22Rv1 (cell line): ENCODE measurements at regions not wholly inside any gene's neighbourhood (a gene's known extent, or its start where the extent isn't known, plus 50 kb on each side); places are given as distances from the start of the nearest gene placed in this dataset.

Experiments used
- H3K27ac ChIP-seq: fragments of 450-650 bp; 2 replicates; pipeline ENCODE4 v1.5.1; 2017
- CTCF ChIP-seq: fragments of 450-650 bp; IDR thresholded peaks from 2 replicates; pipeline ENCODE4 v1.5.1; 2017; ENCODE audit warnings: mild to moderate bottlenecking
- ZFX ChIP-seq: fragments of 450-650 bp; IDR thresholded peaks from 2 replicates; pipeline ENCODE4 v1.6.1; 2017; ENCODE audit warnings: antibody characterized with exemption, borderline replicate concordance

- TF ChIP-seq CTCF, result no peak
- no peak for TF ChIP-seq ZFX
- H3K27ac ChIP-seq, result no peak overlapping the region
Observed at GRCh38 chr18:49682173-49682802, 120.4 kb downstream of the LIPG start.

GRCh38 chr18:49681387-49681786 is 119.5 kb downstream of the LIPG start:
- no peak overlapping the region for H3K27ac ChIP-seq
- TF ChIP-seq ZFX, result no peak
- TF ChIP-seq CTCF, result no peak

- TF ChIP-seq ZFX (no peak), CTCF (no peak)
- no peak overlapping the region for H3K27ac ChIP-seq
Observed at GRCh38 chr18:49678440-49678839, 116.6 kb downstream of the LIPG start.

GRCh38 chr18:49677762-49678413 is 116.0 kb downstream of the LIPG start:
- H3K27ac ChIP-seq, result no peak overlapping the region
- TF ChIP-seq CTCF, result no peak
- TF ChIP-seq ZFX, result no peak

- no peak overlapping the region for H3K27ac ChIP-seq
- TF ChIP-seq CTCF, result no peak
- TF ChIP-seq ZFX, result no peak
Observed at GRCh38 chr18:49677081-49677480, 115.2 kb downstream of the LIPG start.

- TF ChIP-seq ZFX, result no peak
- TF ChIP-seq CTCF, result no peak
Observed at GRCh38 chr18:49673281-49673680, 111.4 kb downstream of the LIPG start.

GRCh38 chr18:49672853-49673252 is 111.0 kb downstream of the LIPG start:
- TF ChIP-seq CTCF, result no peak
- TF ChIP-seq ZFX, result no peak
- no peak overlapping the region for H3K27ac ChIP-seq

More at GRCh38 chr18:49673281-49673680, 111.4 kb downstream of the LIPG start:
- H3K27ac ChIP-seq, result no peak overlapping the region
